ENCODE measurements at regions not wholly inside any gene's neighbourhood (a gene's known extent, or its start where the extent isn't known, plus 50 kb on each side); places are given as distances from the start of the nearest gene placed in this dataset.
A peak's percentile ranks its signal among the peaks of the same experiment; 100 is the strongest.

- no peaks in the 10 kb centered on the region for H3K36me3 ChIP-seq
- no peak overlapping the region for H3K4me3 ChIP-seq
- no peak for DNase-seq
- H3K27me3 ChIP-seq: no peaks in the 10 kb centered on the region
- H3K27ac ChIP-seq: no peak overlapping the region
- no peak for TF ChIP-seq POLR2A (IDR thresholded peaks at IDR 0.05)
- TF ChIP-seq, protein P1, sequence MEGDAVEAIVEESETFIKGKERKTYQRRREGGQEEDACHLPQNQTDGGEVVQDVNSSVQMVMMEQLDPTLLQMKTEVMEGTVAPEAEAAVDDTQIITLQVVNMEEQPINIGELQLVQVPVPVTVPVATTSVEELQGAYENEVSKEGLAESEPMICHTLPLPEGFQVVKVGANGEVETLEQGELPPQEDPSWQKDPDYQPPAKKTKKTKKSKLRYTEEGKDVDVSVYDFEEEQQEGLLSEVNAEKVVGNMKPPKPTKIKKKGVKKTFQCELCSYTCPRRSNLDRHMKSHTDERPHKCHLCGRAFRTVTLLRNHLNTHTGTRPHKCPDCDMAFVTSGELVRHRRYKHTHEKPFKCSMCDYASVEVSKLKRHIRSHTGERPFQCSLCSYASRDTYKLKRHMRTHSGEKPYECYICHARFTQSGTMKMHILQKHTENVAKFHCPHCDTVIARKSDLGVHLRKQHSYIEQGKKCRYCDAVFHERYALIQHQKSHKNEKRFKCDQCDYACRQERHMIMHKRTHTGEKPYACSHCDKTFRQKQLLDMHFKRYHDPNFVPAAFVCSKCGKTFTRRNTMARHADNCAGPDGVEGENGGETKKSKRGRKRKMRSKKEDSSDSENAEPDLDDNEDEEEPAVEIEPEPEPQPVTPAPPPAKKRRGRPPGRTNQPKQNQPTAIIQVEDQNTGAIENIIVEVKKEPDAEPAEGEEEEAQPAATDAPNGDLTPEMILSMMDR (IDR thresholded peaks at IDR 0.05): no peak
- no peaks in the 10 kb centered on the region for H3K4me1 ChIP-seq
- no peaks in the 10 kb centered on the region for H3K9me3 ChIP-seq
Measured at GRCh38 chr11:122463530-122463929, 192.0 kb upstream of the UBASH3B start.

DNA sequence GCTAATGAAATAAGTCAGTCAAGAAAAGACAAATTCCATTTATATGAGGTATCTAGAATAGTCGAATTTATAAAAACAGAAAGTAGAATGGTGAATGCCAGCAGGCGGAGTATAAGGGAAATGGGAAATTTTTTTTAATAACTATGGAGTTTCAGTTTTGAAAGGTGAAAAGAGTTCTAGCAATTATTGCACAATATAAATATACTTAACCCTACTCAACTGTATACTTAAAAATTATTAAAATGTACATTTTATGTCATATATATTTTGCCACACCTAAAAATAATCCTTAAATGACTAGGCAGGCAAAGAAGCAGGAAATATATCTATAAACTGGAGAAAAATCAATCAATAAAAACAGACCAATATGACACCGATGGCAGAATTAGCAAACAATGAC lies 196.5 kb upstream of the UBASH3B start:
- DNase-seq: no peak
- Histone ChIP-seq H3K9me3 (no peaks in the 10 kb centered on the region), H3K36me3 (no peaks in the 10 kb centered on the region), H3K4me1 (no peaks in the 10 kb centered on the region), H3K27ac (no peak overlapping the region), H3K4me3 (no peak overlapping the region), H3K27me3 (no peaks in the 10 kb centered on the region)
- TF ChIP-seq POLR2A (IDR thresholded peaks at IDR 0.05): no peak
- TF ChIP-seq, protein P1 (IDR thresholded peaks at IDR 0.05): no peak

DNA sequence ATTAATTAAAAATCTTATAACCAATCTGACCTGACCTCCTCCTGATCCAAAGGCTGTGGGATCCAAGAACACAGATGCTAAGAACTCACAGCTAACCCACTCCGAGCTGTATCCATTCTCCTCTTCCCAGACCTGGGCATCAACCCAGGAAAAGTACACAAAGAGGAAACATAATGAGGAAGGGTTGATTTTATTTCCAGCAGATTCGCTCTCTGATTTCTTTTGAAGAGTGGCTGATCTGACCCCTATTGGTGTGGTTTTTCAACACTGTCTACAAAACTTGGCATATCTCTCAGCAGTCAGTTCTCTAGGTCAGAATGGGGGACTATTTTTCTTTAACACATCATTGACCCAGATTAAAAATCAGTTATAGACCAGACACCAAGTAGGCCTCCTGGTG lies 201.9 kb upstream of the UBASH3B start:
- Histone ChIP-seq H3K36me3 (no peaks in the 10 kb centered on the region), H3K27ac (no peak overlapping the region), H3K9me3 (no peaks in the 10 kb centered on the region), H3K4me1 (no peaks in the 10 kb centered on the region), H3K27me3 (no peaks in the 10 kb centered on the region), H3K4me3 (no peak overlapping the region)
- no peak for DNase-seq
- no peak for TF ChIP-seq POLR2A (IDR thresholded peaks at IDR 0.05)
- TF ChIP-seq, protein P1 (IDR thresholded peaks at IDR 0.05): no peak

DNA sequence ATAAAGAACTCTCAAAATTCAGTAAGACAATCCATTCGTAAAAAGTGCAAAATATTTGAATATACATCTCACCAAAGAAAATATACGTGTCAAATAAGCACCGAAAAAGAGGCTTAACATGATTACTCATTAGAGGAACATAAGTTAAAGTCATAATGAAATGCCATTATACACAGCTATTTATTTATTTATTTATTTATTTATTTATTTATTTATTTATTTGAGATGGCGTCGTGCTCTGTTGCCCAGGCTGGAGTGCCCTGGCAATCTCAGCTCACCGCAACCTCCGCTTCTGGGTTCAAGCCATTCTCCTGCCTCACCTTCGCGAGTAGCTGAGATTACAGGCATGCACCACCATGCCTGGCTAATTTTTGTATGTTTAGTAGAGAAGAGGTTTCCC lies 203.6 kb upstream of the UBASH3B start:
- Histone ChIP-seq H3K27me3 (no peaks in the 10 kb centered on the region), H3K4me3 (no peak overlapping the region), H3K36me3 (no peaks in the 10 kb centered on the region), H3K9me3 (no peaks in the 10 kb centered on the region), H3K4me1 (no peaks in the 10 kb centered on the region), H3K27ac (no peak overlapping the region)
- DNase-seq: no peak
- TF ChIP-seq POLR2A (IDR thresholded peaks at IDR 0.05): no peak
- TF ChIP-seq, protein P1 (IDR thresholded peaks at IDR 0.05): no peak

GRCh38 chr11:122441666-122442035 lies 213.9 kb upstream of the UBASH3B start:
- Histone ChIP-seq H3K4me1 (no peaks in the 10 kb centered on the region), H3K27me3 (no peaks in the 10 kb centered on the region), H3K27ac (peak overlapping the region in 1 of 4 donors; percentile 12), H3K36me3 (no peaks in the 10 kb centered on the region), H3K9me3 (no peaks in the 10 kb centered on the region), H3K4me3 (peak overlapping the region in 2 of 4 donors; percentile 38 to 45)
- no peak for DNase-seq
- TF ChIP-seq, protein P1 (IDR thresholded peaks at IDR 0.05): no peak
- TF ChIP-seq POLR2A (IDR thresholded peaks at IDR 0.05): no peak
